ENCODE measurements at regions not wholly inside any gene's neighbourhood (a gene's known extent, or its start where the extent isn't known, plus 50 kb on each side); places are given as distances from the start of the nearest gene placed in this dataset.

GRCh38 chr22:49082451-49082850 lies 745.2 kb downstream of the BRD1 start:
- H2BK5ac ChIP-seq (ENCODE audit: low read depth, low read length, poor library complexity, severe bottlenecking), result no peak overlapping the region
- ChIA-PET CTCF (no interaction called here), POLR2A (ENCODE audit: unreplicated experiment) (no interaction called here)
- no TSS peak for BruUV-seq (replicated peaks)
- H3K56ac ChIP-seq (ENCODE audit: extremely low read depth, insufficient read depth, low read length), result no peak overlapping the region
- H3K4me1 ChIP-seq (ENCODE audit: control insufficient read depth, insufficient read depth, low read length), result no peaks in the 10 kb centered on the region
- no peak overlapping the region for H3K18ac ChIP-seq (ENCODE audit: low read depth, low read length)
- no peak overlapping the region for H3K9ac ChIP-seq (ENCODE audit: low read depth, low read length)
- DNase-seq (no peak), ATAC-seq (ENCODE audit: low read depth) (no peak)
- H3K9me1 ChIP-seq (ENCODE audit: insufficient read depth, low read length), result no peaks in the 10 kb centered on the region
- no peak overlapping the region for H3K4me3 ChIP-seq (ENCODE audit: insufficient read depth, low read depth, low read length)
- no peak overlapping the region for H3K23ac ChIP-seq (ENCODE audit: low read depth, low read length)
- no peak overlapping the region for H2AK5ac ChIP-seq (ENCODE audit: low read depth, low read length)
- H2BK120ac ChIP-seq (ENCODE audit: low read depth, low read length), result no peak overlapping the region
- H3K79me1 ChIP-seq (ENCODE audit: low read depth in 1 of 2, low read length in 2 of 2), result no peaks in the 10 kb centered on the region
- no peak overlapping the region for H4K5ac ChIP-seq (ENCODE audit: low read depth, low read length)
- TF ChIP-seq MAFK (IDR thresholded peaks at IDR 0.05; ENCODE audit: low read depth, low read length) (no peak), MAZ (IDR thresholded peaks at IDR 0.05; ENCODE audit: borderline replicate concordance, low read depth, low read length) (no peak), RAD21 (IDR thresholded peaks at IDR 0.05; ENCODE audit: low read length) (no peak), NFE2L2 (IDR thresholded peaks at IDR 0.05; ENCODE audit: low read depth, low read length) (no peak), CTCF (conservative IDR thresholded peaks at IDR 0.05; ENCODE audit: low read depth, low read length) (no peak), SMC3 (IDR thresholded peaks at IDR 0.05; ENCODE audit: low read depth, low read length) (no peak)
- no peak overlapping the region for H4K8ac ChIP-seq (ENCODE audit: low read depth in 2 of 2, low read length in 2 of 2)
- no peak overlapping the region for H2AK9ac ChIP-seq (replicated peaks; ENCODE audit: low read depth, low read length, poor library complexity)
- H4K20me1 ChIP-seq (ENCODE audit: insufficient read depth, low read length), result no peaks in the 10 kb centered on the region
- no peak overlapping the region for H3K27ac ChIP-seq (ENCODE audit: insufficient read depth, low read length)
- dilution Hi-C loops (cut with HindIII; ENCODE audit: low sequenced_read_pairs, unreplicated experiment) (no loop called here), intact Hi-C loops (cut with micrococcal nuclease) (no loop called here), in situ Hi-C loops (cut with MboI; ENCODE audit: low sequenced_read_pairs) (no loop called here)
- no peaks in the 10 kb centered on the region for H3K27me3 ChIP-seq (ENCODE audit: control insufficient read depth, insufficient read depth, low read length)
- no peak overlapping the region for H2BK20ac ChIP-seq (ENCODE audit: low read depth, low read length)
- no peak overlapping the region for H3K4ac ChIP-seq (ENCODE audit: low read depth, low read length)
- H2AFZ ChIP-seq (replicated peaks; ENCODE audit: low read length, poor library complexity), result no peak overlapping the region
- H3K36me3 ChIP-seq (ENCODE audit: control insufficient read depth, insufficient read depth, low read length), result no peaks in the 10 kb centered on the region
- no peak overlapping the region for H3K4me2 ChIP-seq (ENCODE audit: low read depth, low read length)
- H3K9me3 ChIP-seq (ENCODE audit: control insufficient read depth, insufficient read depth, low read length), result peaks cover 60% of the 10 kb centered on the region
- no peak overlapping the region for H4K91ac ChIP-seq (ENCODE audit: insufficient read depth, low read depth, low read length)
- 94% methylated on average over 8 of the region's 13 CpGs; no CpG with 5 or more reads in 1 of the 2 experiments for WGBS, 2 experiments (ENCODE audit: extremely low coverage in 2 of 2, insufficient read length in 1 of 2)
- no peak overlapping the region for H2BK15ac ChIP-seq (ENCODE audit: low read depth, low read length)
- H3K14ac ChIP-seq (replicated peaks; ENCODE audit: low read depth, low read length), result no peak overlapping the region

Data from IMR-90 (cell line).